ENCODE measurements at regions not wholly inside any gene's neighbourhood (a gene's known extent, or its start where the extent isn't known, plus 50 kb on each side); places are given as distances from the start of the nearest gene placed in this dataset.

- intact Hi-C loops (cut with DNase I) = no loop called here
- no peak for DNase-seq
Measured at GRCh38 chr1:5594056-5594956, 397.9 kb downstream of the NPHP4 start.

- intact Hi-C loops (cut with DNase I) = no loop called here
- no peak for DNase-seq
Measured at GRCh38 chr1:5590717-5591116, 401.5 kb downstream of the NPHP4 start.

- intact Hi-C loops (cut with DNase I) = no loop called here
- peak in 1 of 10 donors; percentile 9 for DNase-seq
Measured at GRCh38 chr1:5586629-5587028, 405.6 kb downstream of the NPHP4 start.

GRCh38 chr1:5585256-5585655 is 407.0 kb downstream of the NPHP4 start:
- intact Hi-C loops (cut with DNase I) = no loop called here

GRCh38 chr1:5580926-5581325 is 411.3 kb downstream of the NPHP4 start:
- intact Hi-C loops (cut with DNase I) = no loop called here

More at GRCh38 chr1:5585256-5585655, 407.0 kb downstream of the NPHP4 start:
- DNase-seq = peak in 1 of 10 donors; percentile 38

GRCh38 chr1:5579966-5580365 is 412.3 kb downstream of the NPHP4 start:
- intact Hi-C loops (cut with DNase I) = no loop called here

More at GRCh38 chr1:5580926-5581325, 411.3 kb downstream of the NPHP4 start:
- peak in 1 of 10 donors; percentile 0 for DNase-seq

GRCh38 chr1:5578690-5579089 is 413.5 kb downstream of the NPHP4 start:
- intact Hi-C loops (cut with DNase I) = no loop called here
- DNase-seq = peak in 1 of 10 donors; percentile 3

More at GRCh38 chr1:5579966-5580365, 412.3 kb downstream of the NPHP4 start:
- DNase-seq = peak in 1 of 10 donors; percentile 2

- intact Hi-C loops (cut with DNase I) = no loop called here
- peak in 2 of 10 donors; percentile 22 to 55 for DNase-seq
Measured at GRCh38 chr1:5577255-5578040, 414.8 kb downstream of the NPHP4 start.

- intact Hi-C loops (cut with DNase I) = no loop called here
- DNase-seq = peak in 1 of 10 donors; percentile 35
Measured at GRCh38 chr1:5576673-5577065, 415.6 kb downstream of the NPHP4 start.

- DNase-seq = peak in 2 of 10 donors; percentile 22 to 57
- intact Hi-C loops (cut with DNase I) = no loop called here
Measured at GRCh38 chr1:5576011-5576672, 416.1 kb downstream of the NPHP4 start.

GRCh38 chr1:5575396-5575940 is 416.8 kb downstream of the NPHP4 start:
- DNase-seq = peak in 1 of 10 donors; percentile 64
- intact Hi-C loops (cut with DNase I) = no loop called here

GRCh38 chr1:5574641-5575040 is 417.6 kb downstream of the NPHP4 start:
- DNase-seq = peak in 1 of 10 donors; percentile 54
- intact Hi-C loops (cut with DNase I) = no loop called here

GRCh38 chr1:5572794-5573193 is 419.4 kb downstream of the NPHP4 start:
- no peak for DNase-seq
- intact Hi-C loops (cut with DNase I) = no loop called here

GRCh38 chr1:5571861-5572401 is 420.3 kb downstream of the NPHP4 start:
- peak in 1 of 10 donors; percentile 66 for DNase-seq
- intact Hi-C loops (cut with DNase I) = no loop called here

- intact Hi-C loops (cut with DNase I) = no loop called here
- DNase-seq = no peak
Measured at GRCh38 chr1:5571438-5571837, 420.8 kb downstream of the NPHP4 start.

- no peak for DNase-seq
- intact Hi-C loops (cut with DNase I) = no loop called here
Measured at GRCh38 chr1:5570931-5571330, 421.3 kb downstream of the NPHP4 start.

GRCh38 chr1:5568321-5568720 is 423.9 kb downstream of the NPHP4 start:
- no peak for DNase-seq
- intact Hi-C loops (cut with DNase I) = no loop called here

- no peak for DNase-seq
- intact Hi-C loops (cut with DNase I) = no loop called here
Measured at GRCh38 chr1:5567839-5568238, 424.4 kb downstream of the NPHP4 start.

GRCh38 chr1:5566924-5567323 is 425.3 kb downstream of the NPHP4 start:
- peak in 2 of 10 donors; percentile 48 to 58 for DNase-seq
- intact Hi-C loops (cut with DNase I) = no loop called here
